Activated CD8-positive, alpha-beta memory T cell treated with anti-CD3 and anti-CD28 coated beads for 36 hours (primary cell): ENCODE measurements at regions not wholly inside any gene's neighbourhood (a gene's known extent, or its start where the extent isn't known, plus 50 kb on each side); places are given as distances from the start of the nearest gene placed in this dataset.

ENCODE experiments used
- CTCF ChIA-PET: fragments of 350-600 bp; sonication (Branson Sonifier 250); formaldehyde crosslinking; loops from one replicate; lab custom pipeline; 2021; ENCODE audit warnings: antibody characterized with exemption; lab: Charles Lee
- POLR2A ChIA-PET: fragments of 350-600 bp; sonication (Branson Sonifier 250); formaldehyde crosslinking; loops from one replicate; lab custom pipeline; 2021; ENCODE audit warnings: antibody characterized with exemption; lab: Charles Lee

DNA sequence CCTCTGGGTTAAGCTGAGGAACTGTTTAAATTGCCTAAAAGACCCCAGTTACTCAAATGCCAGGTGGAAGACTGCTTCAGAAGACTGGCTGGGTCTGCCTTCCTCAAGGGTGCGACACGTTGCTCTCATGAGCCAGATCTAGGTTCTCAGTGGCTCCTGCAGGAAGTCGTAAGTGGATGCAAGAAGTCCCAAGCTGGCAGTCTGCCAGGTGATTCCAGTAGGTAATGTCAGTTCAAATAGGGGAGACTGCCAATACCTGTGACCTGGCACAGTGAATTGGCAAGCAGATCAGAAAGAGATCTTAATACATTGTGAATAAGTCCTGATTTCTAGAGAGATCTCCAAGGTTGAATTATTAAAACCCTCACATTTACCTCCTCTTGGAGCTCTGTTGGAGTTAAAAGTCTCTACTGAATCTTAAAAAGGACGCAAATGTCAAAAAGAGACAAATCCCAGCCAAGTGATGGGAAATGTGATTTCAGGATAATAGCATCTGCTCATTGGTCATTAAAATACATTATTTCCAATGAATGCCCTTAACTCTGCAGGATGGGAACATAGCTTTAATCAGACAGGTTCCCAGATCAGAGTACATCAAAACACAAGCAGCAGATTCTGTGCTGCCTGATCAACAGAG is 98.8 kb upstream of the FRMD6 start:
- ChIA-PET POLR2A (no interaction called here), CTCF (interaction anchor here (0.6 kb wide), 1 partner anchor 275 kb away, joined by 4 read pairs; no protein-coding TSS in a partner anchor)

- ChIA-PET CTCF (interaction anchor here (0.5 kb wide), 1 partner anchor 184 kb away, joined by 4 read pairs; no protein-coding TSS in a partner anchor), POLR2A (no interaction called here)
These were observed 97.3 kb upstream of the FRMD6 start for GRCh38 chr14:51554339-51554920.

- ChIA-PET CTCF (no interaction called here), POLR2A (no interaction called here)
These were observed 96.8 kb upstream of the FRMD6 start for GRCh38 chr14:51554953-51555352.

DNA sequence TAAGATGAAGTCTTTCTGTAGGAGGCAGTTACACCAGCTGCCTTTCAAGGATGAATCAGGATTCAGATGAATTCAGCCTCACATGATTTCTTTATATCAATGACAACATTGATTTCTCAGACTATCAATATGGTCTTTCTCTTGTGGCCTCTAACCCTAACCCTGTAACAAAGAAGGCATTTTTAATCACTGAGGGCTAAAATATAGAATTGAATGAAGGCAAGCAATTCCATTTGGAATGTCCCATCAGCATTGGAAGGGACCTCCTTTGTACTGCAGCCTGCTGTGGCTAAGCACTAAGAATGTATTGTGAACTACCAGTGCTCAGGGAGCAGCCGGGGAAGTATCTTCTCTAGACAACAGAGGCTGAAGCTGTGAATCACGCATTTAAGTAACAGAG is 90.6 kb upstream of the FRMD6 start:
- ChIA-PET CTCF (no interaction called here), POLR2A (no interaction called here)

DNA sequence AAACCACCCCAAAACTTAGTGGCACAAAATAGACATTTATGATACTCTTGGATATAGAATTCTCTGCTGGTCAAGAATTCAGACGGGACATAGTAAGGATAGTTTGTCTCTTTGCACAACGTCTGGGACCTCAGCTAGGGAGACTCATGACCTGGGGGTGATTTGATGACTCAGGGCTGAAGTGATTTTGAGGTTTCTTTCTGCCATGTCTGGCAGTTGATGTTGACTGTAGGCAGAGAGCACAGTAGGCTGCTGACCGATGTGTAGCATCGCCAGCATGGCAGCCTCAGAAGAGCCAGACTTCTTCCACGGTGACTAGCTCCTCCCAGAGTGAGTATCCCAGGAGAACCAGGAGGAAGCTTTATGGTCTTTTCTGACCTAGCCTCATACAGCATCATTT is 88.9 kb upstream of the FRMD6 start:
- POLR2A ChIA-PET, result no interaction called here
- CTCF ChIA-PET, result no interaction called here

DNA sequence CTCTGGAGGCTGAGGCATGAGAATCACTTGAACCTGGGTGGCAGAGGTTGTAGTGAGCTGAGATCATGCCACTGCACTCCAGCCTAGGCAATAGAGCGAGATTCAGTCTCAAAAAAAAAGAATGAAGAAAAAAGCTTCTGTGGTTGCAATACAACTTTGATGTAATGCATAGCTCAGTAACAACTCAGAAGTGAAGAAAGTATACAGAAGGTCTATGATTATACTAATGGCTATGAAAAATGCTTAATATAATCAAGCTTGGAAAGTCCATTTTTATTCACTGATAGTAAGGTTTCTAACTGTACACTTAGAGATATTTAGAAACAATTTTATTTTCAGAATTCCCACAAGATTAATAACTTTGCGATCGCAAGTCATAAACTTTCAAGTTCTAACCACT is 88.2 kb upstream of the FRMD6 start:
- POLR2A ChIA-PET, result no interaction called here
- CTCF ChIA-PET, result no interaction called here

- ChIA-PET POLR2A (no interaction called here), CTCF (no interaction called here)
These were observed 87.2 kb upstream of the FRMD6 start for GRCh38 chr14:51564460-51564859.

DNA sequence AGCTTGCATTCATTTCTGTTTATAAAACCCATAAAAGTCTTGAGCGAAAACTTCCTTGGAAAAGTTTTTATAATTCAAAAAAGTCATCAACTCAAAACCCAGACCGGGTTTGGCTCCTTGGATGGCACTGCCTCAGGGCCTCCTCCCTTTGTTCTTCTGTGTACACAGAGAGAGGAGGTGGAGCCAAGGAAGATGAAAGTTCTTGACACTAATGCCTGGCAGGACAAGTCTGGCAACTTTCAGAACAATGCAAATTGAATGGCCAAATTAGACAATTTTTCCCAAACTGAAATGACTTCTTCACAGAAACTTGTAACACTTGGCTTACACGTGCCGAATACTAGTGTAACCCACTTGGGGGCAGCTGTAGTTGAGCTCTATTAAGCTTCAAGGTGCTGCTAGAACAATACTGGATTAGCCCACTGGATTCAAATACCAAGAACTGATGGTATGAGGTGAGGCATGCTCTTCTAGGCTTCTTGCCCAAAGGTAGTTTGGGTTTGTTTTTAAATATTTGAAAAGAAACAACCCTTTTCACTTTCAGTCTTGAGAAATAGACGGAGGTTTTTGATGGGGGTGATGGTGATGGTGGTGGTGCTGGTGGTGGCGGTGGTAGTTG is 86.6 kb upstream of the FRMD6 start:
- ChIA-PET CTCF (no interaction called here), POLR2A (no interaction called here)

- ChIA-PET POLR2A (no interaction called here), CTCF (no interaction called here)
These were observed 84.7 kb upstream of the FRMD6 start for GRCh38 chr14:51566831-51567582.

DNA sequence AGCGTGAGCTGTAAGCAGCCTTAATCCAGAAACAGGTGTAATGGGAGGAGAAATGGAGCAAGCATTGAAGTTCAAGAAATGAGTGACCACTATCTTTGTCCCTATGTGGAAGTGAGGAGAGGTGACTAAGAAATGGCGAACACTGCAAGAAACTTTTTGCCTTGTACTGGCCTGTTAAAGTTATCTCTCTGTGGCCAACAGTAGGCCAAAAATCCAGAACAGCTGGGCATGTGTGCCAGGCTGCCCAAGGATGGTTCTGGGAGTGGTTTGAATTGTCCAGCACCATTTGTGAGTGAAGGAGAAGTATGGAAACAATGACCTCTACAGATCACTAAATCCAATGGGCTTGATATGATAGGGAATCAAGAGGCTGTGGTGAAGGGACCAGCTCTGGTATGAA is 83.3 kb upstream of the FRMD6 start:
- POLR2A ChIA-PET, result no interaction called here

DNA sequence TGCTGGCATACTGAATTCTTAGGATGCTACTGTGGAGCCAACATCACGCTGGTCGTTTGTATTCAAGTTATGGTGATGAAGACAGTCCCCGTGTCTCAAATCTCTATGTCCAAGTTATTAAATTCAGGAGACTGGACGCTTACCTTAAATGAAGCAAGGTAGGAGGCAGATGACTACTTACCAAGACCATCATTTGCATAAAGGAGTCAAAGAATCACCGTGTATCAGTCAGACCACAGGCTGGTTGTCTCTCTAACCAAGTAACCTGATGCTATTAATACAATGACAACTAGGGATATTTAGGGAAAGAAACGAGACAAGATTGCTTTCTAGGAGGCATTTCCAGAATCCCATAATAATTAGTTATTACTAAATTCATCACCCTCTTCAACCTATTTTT is 78.1 kb upstream of the FRMD6 start:
- POLR2A ChIA-PET, result no interaction called here
- CTCF ChIA-PET, result no interaction called here

More for the DNA sequence above, 83.3 kb upstream of the FRMD6 start:
- CTCF ChIA-PET, result no interaction called here

- CTCF ChIA-PET, result no interaction called here
- POLR2A ChIA-PET, result no interaction called here
These were observed 77.7 kb upstream of the FRMD6 start for GRCh38 chr14:51574009-51574408.

DNA sequence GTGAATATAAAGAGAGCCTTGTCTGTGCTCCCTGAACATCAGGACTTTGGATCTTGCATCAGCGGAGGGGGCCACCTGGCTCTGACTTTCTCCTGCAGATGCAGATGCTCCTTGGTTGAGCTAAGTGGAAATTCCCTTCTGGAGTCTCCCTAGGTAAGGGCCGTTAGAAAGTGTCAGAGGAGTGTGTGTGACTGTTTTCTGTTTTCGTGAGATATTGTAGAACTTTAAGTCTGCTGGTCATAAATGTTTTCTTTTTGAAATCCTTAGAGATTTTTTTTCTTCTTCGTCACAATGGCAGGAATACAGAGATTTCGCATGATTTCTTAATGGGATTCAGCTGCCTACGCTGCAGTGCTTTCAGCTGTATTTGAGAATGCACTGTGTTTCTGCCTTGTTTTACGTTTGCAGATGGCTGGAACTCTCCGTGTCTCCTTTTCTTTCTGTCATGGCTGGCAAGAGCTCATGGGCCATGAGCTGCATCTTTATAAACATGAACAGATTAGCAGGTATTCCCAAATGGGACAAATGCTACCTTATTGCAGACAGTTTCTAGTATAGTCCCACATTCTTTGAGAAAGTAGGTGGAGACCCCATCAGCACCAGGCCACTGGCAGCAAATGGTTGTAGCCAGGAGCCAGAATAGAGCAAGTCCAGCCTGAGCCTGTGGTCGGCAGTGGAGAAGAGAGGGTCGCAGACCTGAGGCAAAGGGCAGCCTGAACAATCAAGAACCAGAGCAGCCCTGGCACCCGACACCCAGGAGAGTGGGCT is 76.2 kb upstream of the FRMD6 start:
- POLR2A ChIA-PET, result no interaction called here
- CTCF ChIA-PET, result no interaction called here

DNA sequence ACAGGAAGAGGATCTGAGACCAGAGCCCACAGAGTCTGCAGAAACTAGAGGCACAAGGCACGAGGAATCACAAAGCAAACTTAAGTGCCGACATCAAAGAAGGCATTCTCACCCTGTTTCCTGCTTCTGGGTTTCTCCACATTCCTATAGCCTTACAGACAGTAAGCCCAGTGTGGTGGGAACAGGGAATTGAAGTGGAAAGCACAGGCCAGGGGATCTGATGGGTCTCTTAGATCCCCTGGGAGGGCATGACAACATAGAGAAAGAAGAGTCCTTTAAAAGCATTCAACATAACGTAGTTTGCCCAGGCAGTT is 75.6 kb upstream of the FRMD6 start:
- ChIA-PET POLR2A (no interaction called here), CTCF (no interaction called here)

DNA sequence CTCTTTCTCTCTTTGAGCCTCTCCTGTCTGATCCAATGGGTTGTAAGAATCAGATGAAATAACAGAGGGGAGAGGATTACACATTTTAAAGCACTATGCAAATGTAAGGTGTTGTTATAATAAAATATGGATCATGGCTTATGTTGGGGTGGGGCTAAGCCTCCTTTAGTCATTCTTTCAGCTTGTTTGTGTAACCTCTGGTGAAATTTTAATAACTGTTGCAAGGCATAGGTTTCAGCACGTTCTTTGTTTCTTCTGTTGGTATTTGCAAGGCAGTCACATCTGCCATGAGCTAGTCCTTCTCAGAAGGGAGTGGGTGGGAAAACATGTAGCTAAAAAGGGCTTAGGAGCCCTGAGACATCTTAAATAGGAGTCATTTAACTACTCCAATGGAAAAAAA is 74.8 kb upstream of the FRMD6 start:
- CTCF ChIA-PET, result no interaction called here
- POLR2A ChIA-PET, result no interaction called here

DNA sequence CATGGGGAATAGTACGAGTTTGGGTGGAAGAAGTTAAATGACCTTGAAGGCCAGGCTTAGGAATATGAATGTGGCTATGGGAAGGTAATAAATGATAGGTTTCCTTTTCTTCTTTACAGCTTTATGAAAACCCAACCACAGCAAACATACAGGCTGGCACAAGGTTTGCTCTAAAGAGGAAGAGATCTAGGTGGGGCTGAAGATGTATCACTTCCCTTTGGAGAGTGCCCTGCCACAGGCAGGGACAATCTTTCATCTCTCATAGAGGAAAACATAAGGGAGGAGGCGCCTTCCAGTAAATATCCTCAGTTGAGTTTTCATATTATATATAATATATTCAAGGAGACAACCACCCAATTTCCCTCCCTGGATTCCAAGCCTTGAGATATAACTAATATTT is 72.9 kb upstream of the FRMD6 start:
- ChIA-PET CTCF (no interaction called here), POLR2A (no interaction called here)

GRCh38 chr14:51581017-51581881 is 70.5 kb upstream of the FRMD6 start:
- POLR2A ChIA-PET, result no interaction called here
- CTCF ChIA-PET, result no interaction called here

DNA sequence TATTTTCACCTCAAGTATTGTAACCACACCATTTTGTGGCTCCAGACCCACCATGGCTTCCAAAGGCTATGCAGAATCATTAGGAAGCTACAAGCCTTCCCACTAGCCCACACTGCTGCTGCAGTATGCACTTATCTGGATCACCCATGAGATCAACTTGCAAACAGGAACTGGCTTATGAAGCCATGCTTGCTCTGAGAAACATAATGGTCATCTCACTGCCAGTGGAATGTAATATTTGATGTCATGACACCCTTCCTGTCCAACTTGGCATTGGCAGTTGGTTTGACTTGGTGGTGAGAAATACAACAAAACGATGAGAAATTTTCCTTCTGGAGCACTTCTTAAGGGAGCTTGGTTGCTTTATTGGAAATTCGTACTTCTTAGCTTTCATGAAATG is 69.3 kb upstream of the FRMD6 start:
- ChIA-PET POLR2A (no interaction called here), CTCF (no interaction called here)

DNA sequence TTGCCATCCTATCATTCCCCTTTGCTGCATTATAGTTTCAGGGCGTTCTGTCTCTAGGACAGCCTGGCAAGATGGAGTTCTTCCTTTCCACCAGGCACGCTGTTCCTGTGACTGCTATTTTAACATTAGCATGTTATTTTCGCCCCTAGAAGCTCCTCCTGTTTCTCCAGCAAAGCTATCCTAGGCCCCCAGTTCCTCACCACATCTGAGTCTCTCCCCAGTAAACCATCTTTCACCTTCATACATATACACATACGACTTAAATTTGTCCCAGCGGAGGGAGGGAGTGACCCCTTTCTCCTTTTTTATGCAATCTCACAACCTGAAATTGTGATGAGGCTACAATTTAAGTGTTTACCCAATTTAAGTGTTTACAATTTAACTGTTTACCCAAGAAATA is 66.7 kb upstream of the FRMD6 start:
- ChIA-PET CTCF (no interaction called here), POLR2A (no interaction called here)
